ENCODE measurements at regions not wholly inside any gene's neighbourhood (a gene's known extent, or its start where the extent isn't known, plus 50 kb on each side); places are given as distances from the start of the nearest gene placed in this dataset.

DNA sequence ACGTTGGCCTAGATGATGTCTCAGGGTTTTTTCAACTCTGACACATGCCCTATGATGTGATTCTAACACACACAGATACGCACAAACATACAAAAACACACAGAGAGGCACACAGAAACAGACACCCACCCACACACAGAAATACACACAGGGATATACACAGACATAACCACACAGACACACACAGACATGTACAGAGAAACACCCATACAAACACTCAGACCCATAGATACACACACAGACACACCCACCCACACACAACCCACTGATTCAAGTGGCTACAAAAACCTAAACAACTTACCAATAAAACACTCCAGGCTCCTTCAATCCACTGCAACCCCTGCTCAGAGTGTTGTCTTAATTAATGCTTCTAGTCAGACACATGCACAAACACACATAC is 244.6 kb upstream of the CCL2 start:
- H3F3A ChIP-seq (ENCODE audit: low read depth) = no peaks in the 10 kb centered on the region
- no peak overlapping the region for H3K4me2 ChIP-seq (ENCODE audit: low read depth, low read length, poor library complexity, severe bottlenecking)
- H3K9me2 ChIP-seq (replicated peaks; ENCODE audit: low read depth, low read length) = no peaks in the 10 kb centered on the region
- no peak for TF ChIP-seq EZH2phosphoT487 (IDR thresholded peaks at IDR 0.05; ENCODE audit: borderline replicate concordance)
- TF ChIP-seq, protein P1, sequence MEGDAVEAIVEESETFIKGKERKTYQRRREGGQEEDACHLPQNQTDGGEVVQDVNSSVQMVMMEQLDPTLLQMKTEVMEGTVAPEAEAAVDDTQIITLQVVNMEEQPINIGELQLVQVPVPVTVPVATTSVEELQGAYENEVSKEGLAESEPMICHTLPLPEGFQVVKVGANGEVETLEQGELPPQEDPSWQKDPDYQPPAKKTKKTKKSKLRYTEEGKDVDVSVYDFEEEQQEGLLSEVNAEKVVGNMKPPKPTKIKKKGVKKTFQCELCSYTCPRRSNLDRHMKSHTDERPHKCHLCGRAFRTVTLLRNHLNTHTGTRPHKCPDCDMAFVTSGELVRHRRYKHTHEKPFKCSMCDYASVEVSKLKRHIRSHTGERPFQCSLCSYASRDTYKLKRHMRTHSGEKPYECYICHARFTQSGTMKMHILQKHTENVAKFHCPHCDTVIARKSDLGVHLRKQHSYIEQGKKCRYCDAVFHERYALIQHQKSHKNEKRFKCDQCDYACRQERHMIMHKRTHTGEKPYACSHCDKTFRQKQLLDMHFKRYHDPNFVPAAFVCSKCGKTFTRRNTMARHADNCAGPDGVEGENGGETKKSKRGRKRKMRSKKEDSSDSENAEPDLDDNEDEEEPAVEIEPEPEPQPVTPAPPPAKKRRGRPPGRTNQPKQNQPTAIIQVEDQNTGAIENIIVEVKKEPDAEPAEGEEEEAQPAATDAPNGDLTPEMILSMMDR (conservative IDR thresholded peaks at IDR 0.05; ENCODE audit: low read length) = no peak
- no peaks in the 10 kb centered on the region for H3K27me3 ChIP-seq (ENCODE audit: insufficient read depth, low read length, poor library complexity, severe bottlenecking)
- no peaks in the 10 kb centered on the region for H3K36me3 ChIP-seq (ENCODE audit: insufficient read depth, low read length)
- no peaks in the 10 kb centered on the region for H3K4me1 ChIP-seq (ENCODE audit: insufficient read depth, low read length, poor library complexity, severe bottlenecking)
- no peak overlapping the region for H3K4me3 ChIP-seq (ENCODE audit: low read length, poor library complexity, severe bottlenecking)
- H2AFZ ChIP-seq (ENCODE audit: low read length) = no peak overlapping the region
- no peaks in the 10 kb centered on the region for H3K9me3 ChIP-seq (ENCODE audit: insufficient read depth, low read depth, low read length)
- H3K79me2 ChIP-seq (ENCODE audit: insufficient read depth, low read length) = no peaks in the 10 kb centered on the region
- H4K20me1 ChIP-seq (ENCODE audit: insufficient read depth, low read length, poor library complexity, severe bottlenecking) = no peaks in the 10 kb centered on the region
- H3K9ac ChIP-seq (ENCODE audit: low read depth, low read length, poor library complexity, severe bottlenecking) = no peak overlapping the region

DNA sequence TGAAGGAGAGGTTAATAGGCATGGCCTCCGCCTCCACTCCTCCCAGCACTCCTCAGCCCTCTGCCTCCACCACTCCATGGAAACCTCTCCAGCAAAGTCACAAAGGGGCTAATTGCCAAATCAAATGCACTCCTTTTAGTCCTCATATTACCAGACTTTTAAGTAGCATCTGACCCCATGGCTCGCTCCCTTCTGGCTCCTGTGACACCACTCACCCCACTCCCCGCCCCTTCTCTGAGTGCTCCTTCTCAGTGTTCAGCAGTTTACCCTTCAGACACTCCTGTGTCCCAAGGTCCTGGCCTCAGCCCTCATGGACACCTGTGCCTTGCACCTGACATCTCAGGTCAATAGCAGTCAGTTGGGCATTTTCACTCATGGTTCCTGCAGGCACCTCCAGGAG is 243.5 kb upstream of the CCL2 start:
- Histone ChIP-seq H3K27me3 (ENCODE audit: insufficient read depth, low read length, poor library complexity, severe bottlenecking) (no peaks in the 10 kb centered on the region), H3K9me3 (ENCODE audit: insufficient read depth, low read depth, low read length) (no peaks in the 10 kb centered on the region), H3K9me2 (replicated peaks; ENCODE audit: low read depth, low read length) (no peaks in the 10 kb centered on the region), H3K79me2 (ENCODE audit: insufficient read depth, low read length) (no peaks in the 10 kb centered on the region), H3F3A (ENCODE audit: low read depth) (no peaks in the 10 kb centered on the region), H3K4me2 (ENCODE audit: low read depth, low read length, poor library complexity, severe bottlenecking) (no peak overlapping the region), H4K20me1 (ENCODE audit: insufficient read depth, low read length, poor library complexity, severe bottlenecking) (no peaks in the 10 kb centered on the region), H3K4me1 (ENCODE audit: insufficient read depth, low read length, poor library complexity, severe bottlenecking) (no peaks in the 10 kb centered on the region), H2AFZ (ENCODE audit: low read length) (no peak overlapping the region), H3K9ac (ENCODE audit: low read depth, low read length, poor library complexity, severe bottlenecking) (no peak overlapping the region), H3K36me3 (ENCODE audit: insufficient read depth, low read length) (no peaks in the 10 kb centered on the region), H3K4me3 (ENCODE audit: low read length, poor library complexity, severe bottlenecking) (no peak overlapping the region)
- TF ChIP-seq, protein P1 (conservative IDR thresholded peaks at IDR 0.05; ENCODE audit: low read length) = no peak
- TF ChIP-seq EZH2phosphoT487 (IDR thresholded peaks at IDR 0.05; ENCODE audit: borderline replicate concordance) = no peak

DNA sequence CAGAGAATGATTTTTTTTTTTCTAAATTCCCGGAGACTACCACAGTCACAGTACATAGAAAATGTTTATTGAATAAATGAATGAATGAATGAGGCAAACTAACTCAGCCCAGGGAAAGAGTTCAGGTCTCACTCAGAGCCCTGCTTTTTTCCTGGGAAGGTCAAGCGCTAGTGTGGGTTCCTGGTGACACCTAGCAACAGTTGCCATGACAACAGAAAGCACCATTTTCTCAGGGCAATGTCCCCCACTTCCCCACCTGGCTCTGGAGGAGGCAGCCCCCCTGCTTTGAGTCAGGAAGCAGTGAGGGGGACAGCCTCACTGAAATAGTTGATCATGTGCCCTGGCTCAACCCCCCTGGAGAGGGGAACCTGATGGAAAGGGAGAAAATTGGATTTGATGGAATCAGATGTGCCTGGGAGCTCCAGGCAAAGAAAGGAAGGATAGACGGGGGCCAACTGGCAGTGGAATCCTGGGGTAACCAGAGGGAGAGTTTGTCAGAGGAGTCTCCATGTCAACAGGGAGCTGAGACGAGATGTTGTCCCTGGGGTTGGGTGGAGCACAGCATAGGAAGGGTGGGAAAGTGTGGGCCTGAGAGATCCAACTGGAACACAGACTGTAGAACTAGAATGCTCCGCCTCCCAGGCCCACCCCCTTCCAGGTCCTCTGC is 242.2 kb upstream of the CCL2 start:
- H3K27me3 ChIP-seq (ENCODE audit: insufficient read depth, low read length, poor library complexity, severe bottlenecking) = no peaks in the 10 kb centered on the region
- no peaks in the 10 kb centered on the region for H3F3A ChIP-seq (ENCODE audit: low read depth)
- no peaks in the 10 kb centered on the region for H3K4me1 ChIP-seq (ENCODE audit: insufficient read depth, low read length, poor library complexity, severe bottlenecking)
- no peak overlapping the region for H3K9ac ChIP-seq (ENCODE audit: low read depth, low read length, poor library complexity, severe bottlenecking)
- H3K36me3 ChIP-seq (ENCODE audit: insufficient read depth, low read length) = no peaks in the 10 kb centered on the region
- H3K4me3 ChIP-seq (ENCODE audit: low read length, poor library complexity, severe bottlenecking) = no peak overlapping the region
- H2AFZ ChIP-seq (ENCODE audit: low read length) = no peak overlapping the region
- no peak for TF ChIP-seq EZH2phosphoT487 (IDR thresholded peaks at IDR 0.05; ENCODE audit: borderline replicate concordance)
- TF ChIP-seq, protein P1 (conservative IDR thresholded peaks at IDR 0.05; ENCODE audit: low read length) = no peak
- H3K79me2 ChIP-seq (ENCODE audit: insufficient read depth, low read length) = no peaks in the 10 kb centered on the region
- no peak overlapping the region for H3K4me2 ChIP-seq (ENCODE audit: low read depth, low read length, poor library complexity, severe bottlenecking)
- H3K9me3 ChIP-seq (ENCODE audit: insufficient read depth, low read depth, low read length) = no peaks in the 10 kb centered on the region
- H4K20me1 ChIP-seq (ENCODE audit: insufficient read depth, low read length, poor library complexity, severe bottlenecking) = no peaks in the 10 kb centered on the region
- H3K9me2 ChIP-seq (replicated peaks; ENCODE audit: low read depth, low read length) = no peaks in the 10 kb centered on the region

Data from Loucy (cell line).